ENCODE measurements at regions not wholly inside any gene's neighbourhood (a gene's known extent, or its start where the extent isn't known, plus 50 kb on each side); places are given as distances from the start of the nearest gene placed in this dataset.
"Not testable (repeated sequence)": the region's sequence is repeated elsewhere in the genome, so short reads cannot be mapped to it uniquely, and the experiment has no call there.

DNA sequence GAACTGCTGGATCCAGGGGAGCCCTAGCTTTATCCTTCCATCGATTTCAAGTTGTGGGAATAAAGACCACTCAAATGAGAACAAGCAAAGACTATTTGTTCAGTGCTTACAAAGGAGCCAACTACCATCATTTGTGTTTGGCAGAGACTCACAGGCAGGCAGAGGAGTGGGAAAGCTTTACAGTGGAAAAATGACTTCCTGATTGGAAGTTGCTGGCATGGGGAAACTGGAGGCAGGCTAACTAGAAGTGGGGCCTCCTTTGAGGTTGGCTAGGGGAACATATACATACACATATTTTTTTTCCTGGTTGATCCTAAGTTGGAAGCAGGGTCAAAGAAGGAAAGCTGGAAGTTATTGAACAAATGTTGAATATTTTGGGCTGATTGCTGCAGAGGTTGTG, 121.7 kb downstream of the ACTBL2 start:
- TF ChIP-seq, protein P1, sequence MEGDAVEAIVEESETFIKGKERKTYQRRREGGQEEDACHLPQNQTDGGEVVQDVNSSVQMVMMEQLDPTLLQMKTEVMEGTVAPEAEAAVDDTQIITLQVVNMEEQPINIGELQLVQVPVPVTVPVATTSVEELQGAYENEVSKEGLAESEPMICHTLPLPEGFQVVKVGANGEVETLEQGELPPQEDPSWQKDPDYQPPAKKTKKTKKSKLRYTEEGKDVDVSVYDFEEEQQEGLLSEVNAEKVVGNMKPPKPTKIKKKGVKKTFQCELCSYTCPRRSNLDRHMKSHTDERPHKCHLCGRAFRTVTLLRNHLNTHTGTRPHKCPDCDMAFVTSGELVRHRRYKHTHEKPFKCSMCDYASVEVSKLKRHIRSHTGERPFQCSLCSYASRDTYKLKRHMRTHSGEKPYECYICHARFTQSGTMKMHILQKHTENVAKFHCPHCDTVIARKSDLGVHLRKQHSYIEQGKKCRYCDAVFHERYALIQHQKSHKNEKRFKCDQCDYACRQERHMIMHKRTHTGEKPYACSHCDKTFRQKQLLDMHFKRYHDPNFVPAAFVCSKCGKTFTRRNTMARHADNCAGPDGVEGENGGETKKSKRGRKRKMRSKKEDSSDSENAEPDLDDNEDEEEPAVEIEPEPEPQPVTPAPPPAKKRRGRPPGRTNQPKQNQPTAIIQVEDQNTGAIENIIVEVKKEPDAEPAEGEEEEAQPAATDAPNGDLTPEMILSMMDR (conservative IDR thresholded peaks at IDR 0.05; ENCODE audit: control insufficient read depth, insufficient read depth, low read depth, low read length) = no peak
- DNase-seq (ENCODE audit: low read depth) = no peak
- no peak overlapping the region for H3K4me3 ChIP-seq (ENCODE audit: control insufficient read depth, low read depth, low read length)

DNA sequence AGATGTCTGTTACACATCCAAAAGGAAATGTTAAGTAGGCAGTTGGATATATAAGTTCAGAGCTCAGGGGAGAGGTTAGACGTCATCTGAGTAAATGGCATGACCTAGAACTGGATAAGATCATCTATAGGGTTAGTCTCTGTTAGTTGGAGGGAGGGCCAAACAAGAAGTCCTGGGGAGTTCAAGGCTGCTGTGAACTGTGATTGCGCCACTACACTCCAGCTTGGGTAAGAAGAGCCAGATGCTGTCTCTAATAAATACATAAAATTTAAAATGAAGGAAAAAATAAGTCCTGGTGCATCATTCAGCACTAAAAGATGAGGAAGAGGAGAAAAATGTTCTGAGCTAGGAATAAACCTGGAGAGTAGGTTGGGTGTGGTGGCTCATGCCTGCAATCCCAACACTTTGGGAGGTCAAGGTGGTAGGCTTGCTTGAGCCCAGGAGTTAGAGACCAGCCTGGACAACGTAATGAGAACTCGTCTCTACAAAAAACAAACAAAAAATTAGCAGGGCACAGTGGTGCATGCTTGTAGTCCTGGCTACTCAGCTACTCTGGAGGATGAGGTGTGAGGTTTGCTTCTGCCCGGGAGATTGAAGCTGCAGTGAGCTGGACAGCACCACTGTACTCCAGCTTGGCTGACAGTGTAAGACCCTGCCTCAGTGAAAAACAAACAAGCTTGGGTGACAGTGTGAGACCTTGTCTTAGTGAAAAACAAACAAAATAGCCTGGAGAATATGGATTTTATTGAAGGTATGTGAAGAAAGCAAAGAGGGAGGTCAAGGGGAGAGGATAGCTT, 123.6 kb downstream of the ACTBL2 start:
- TF ChIP-seq, protein P1 (conservative IDR thresholded peaks at IDR 0.05; ENCODE audit: control insufficient read depth, insufficient read depth, low read depth, low read length) = no peak
- DNase-seq (ENCODE audit: low read depth) = no peak
- no peak overlapping the region for H3K4me3 ChIP-seq (ENCODE audit: control insufficient read depth, low read depth, low read length)

DNA sequence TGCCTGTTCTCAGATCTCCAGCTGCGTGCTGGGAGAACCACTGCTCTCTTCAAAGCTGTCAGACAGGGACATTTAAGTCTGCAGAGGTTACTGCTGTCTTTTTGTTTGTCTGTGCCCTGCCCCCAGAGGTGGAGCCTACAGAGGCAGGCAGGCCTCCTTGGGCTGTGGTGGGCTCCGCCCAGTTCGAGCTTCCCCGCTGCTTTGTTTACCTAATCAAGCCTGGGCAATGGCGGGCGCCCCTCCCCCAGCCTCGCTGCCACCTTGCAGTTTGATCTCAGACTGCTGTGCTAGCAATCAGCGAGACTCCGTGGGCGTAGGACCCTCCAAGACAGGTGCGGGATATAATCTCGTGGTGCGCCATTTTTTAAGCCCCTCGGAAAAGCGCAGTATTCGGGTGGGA, 125.8 kb downstream of the ACTBL2 start:
- H3K4me3 ChIP-seq (ENCODE audit: control insufficient read depth, low read depth, low read length); DNase-seq (ENCODE audit: low read depth): not testable (repeated sequence)

DNA sequence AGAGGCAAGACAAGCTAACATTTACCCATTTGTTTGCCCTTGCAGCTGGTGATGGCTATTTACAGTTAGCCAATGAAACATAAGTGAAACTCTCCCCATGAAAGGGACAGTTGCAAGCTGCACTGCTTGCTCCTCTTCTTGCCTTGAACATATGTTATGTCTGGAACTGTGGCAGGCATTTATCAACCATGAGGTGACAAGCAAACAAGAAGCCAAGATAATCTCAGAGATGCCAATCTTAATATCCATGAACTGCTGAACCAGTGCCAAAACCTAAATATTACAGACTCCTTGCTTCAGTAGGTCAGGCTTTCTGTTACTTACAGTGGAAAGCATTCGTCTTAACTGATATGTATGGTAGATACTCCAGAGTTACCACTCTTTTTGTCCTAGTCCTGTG, 133.4 kb downstream of the ACTBL2 start:
- DNase-seq (ENCODE audit: low read depth) = no peak
- TF ChIP-seq, protein P1 (conservative IDR thresholded peaks at IDR 0.05; ENCODE audit: control insufficient read depth, insufficient read depth, low read depth, low read length) = no peak
- no peak overlapping the region for H3K4me3 ChIP-seq (ENCODE audit: control insufficient read depth, low read depth, low read length)

DNA sequence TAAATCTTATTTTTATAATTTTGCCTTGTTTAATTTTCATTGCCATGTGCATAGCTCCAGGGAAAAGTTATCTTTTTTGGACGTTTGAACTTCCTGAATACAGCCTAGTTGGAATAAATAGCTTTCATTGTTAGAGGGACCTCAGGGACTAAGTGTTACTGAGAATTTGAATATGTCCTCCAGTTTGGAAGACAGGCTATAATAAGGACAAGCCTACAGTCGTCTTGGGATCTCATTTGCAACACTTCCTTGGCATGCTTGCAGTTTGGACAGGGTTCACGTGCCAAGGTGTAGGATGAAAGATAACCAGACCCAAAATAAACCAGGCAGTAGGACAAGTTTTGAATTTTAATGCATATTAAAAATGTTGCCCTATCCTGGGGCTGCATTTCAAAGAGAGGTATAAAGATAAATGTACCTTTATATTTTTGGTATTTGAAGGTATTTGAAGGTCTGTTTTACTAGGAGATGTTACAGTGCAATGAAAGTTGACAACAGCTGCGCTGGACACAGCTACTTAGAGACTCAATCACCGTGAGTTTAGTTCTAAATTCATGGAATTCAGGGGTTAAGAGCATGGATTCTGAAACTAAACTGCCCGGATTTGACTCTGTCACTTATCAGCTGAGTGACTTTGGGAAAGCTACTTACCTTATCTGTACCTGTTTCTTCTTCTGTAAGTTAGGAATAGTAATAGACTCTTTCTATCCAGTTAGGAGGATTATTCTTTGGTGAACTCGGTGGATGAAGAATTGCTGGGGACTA, 134.1 kb downstream of the ACTBL2 start:
- TF ChIP-seq, protein P1 (conservative IDR thresholded peaks at IDR 0.05; ENCODE audit: control insufficient read depth, insufficient read depth, low read depth, low read length) = no peak
- H3K4me3 ChIP-seq (ENCODE audit: control insufficient read depth, low read depth, low read length) = no peak overlapping the region
- no peak for DNase-seq (ENCODE audit: low read depth)

DNA sequence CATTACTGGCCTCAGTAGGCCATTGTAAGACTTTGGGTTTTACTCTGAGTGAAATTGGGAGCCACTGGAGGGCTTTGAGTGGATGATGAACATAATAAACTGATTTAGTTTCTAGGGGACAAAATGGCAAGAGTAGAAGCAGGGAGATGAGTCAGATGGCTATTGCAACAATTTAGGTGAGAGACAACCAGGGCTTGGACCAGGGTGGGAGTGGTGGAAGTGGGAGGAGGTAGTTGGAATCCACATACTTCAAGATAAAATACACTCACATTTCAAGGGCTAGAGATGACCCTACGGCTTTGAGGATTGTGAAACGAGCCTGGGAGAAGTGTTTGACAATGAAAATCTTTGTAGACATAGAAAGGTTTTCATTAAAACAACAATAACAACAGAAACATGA, 136.3 kb downstream of the ACTBL2 start:
- TF ChIP-seq, protein P1 (conservative IDR thresholded peaks at IDR 0.05; ENCODE audit: control insufficient read depth, insufficient read depth, low read depth, low read length) = no peak
- DNase-seq (ENCODE audit: low read depth) = peak; percentile 38

DNA sequence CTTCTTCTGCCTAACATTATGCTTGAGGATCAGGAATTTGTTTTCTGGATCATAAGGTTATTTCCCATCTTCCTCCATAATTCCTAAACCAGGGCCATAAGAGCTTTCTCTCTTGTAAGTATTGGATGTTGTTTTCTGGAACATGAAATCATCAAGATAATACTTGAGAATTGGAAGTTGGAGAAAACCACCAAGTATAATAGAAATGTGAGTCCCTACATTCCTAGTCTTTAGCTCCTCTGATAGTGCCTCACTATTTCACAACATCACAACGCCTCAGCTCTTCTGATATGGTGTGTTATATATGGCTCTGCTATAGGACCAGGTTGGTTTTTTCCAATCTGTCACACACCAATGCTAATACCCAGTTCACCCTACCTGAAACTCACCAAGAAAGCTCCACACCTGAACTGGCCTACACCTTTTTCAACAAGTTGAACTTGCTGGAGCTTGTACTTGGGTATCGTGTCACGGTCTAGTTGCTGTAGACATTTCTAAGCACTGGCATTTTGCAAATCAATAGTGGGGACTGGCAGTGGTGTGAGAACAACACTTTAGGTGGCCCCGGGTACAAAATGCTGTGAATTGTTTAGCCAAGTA, 141.1 kb downstream of the ACTBL2 start:
- H3K4me3 ChIP-seq (ENCODE audit: control insufficient read depth, low read depth, low read length) = no peak overlapping the region
- no peak for DNase-seq (ENCODE audit: low read depth)
- TF ChIP-seq, protein P1 (conservative IDR thresholded peaks at IDR 0.05; ENCODE audit: control insufficient read depth, insufficient read depth, low read depth, low read length) = no peak

More for the DNA sequence above, 136.3 kb downstream of the ACTBL2 start:
- no peak overlapping the region for H3K4me3 ChIP-seq (ENCODE audit: control insufficient read depth, low read depth, low read length)
